Posterior cingulate gyrus (tissue), 11 donors: ENCODE measurements at regions not wholly inside any gene's neighbourhood (a gene's known extent, or its start where the extent isn't known, plus 50 kb on each side); places are given as distances from the start of the nearest gene placed in this dataset.

Experiments
- DNase-seq, 10 donors: peaks; one replicate each; pipeline versions ENCODE4 v3.0.0 to v3.0.0-alpha.2; 2020 to 2021; ENCODE audit warnings: mixed read lengths in 3 of 10
- intact Hi-C: fragments of 100-400 bp; cut with DNase I; formaldehyde crosslinking; loops from one replicate; pipeline ENCODE4 v1.15.1; 2023

DNA sequence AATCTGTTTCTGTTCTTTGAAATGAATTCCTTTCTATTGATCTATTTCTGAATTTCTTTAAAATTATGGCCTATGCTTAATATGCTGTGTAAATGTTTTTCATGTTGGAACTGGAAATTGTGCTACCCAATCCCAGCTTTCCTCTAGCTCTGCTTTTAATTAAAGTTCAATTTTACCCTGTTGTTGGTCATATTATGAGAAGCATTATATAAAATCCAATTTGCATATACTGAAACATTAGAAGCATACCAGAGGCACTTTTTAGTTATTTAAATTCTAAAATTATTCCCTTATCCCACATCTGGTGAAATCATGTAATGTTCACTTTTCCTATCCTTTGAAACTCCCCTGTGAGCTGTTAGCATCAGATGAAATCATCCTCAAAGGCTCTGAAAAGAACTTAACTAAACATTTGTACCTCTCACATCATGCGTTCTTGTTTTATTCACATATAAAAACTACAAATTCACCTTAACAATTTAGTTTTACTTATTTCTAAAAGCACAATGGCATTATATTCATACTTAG is 160.6 kb upstream of the COL21A1 start:
- intact Hi-C loops, result no loop called here
- no peak for DNase-seq

- intact Hi-C loops, result no loop called here
- no peak for DNase-seq
These were observed 159.2 kb upstream of the COL21A1 start for GRCh38 chr6:56406276-56407269.

DNA sequence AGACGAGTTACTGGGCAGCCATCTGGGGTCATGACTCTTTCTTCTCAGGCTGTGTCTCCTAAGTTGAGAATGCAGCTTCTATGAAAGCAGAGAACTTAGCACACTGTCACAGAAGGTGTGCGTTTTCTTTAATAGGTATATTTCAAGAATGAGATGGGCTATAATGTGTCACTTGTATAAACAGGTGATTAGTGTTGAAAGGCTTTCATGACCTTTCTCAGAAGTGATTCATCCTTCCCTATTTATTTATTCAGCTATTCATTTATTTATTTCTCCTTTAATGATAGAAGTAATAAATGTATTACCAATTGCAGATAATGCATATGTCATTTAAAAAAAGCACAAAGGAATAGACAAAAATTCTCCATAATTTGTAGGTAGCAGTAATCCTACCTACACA is 157.2 kb upstream of the COL21A1 start:
- intact Hi-C loops, result no loop called here
- no peak for DNase-seq

GRCh38 chr6:56403745-56404144 is 156.4 kb upstream of the COL21A1 start:
- intact Hi-C loops, result no loop called here
- no peak for DNase-seq

- intact Hi-C loops, result no loop called here
- DNase-seq, result no peak
These were observed 154.2 kb upstream of the COL21A1 start for GRCh38 chr6:56401477-56402070.

DNA sequence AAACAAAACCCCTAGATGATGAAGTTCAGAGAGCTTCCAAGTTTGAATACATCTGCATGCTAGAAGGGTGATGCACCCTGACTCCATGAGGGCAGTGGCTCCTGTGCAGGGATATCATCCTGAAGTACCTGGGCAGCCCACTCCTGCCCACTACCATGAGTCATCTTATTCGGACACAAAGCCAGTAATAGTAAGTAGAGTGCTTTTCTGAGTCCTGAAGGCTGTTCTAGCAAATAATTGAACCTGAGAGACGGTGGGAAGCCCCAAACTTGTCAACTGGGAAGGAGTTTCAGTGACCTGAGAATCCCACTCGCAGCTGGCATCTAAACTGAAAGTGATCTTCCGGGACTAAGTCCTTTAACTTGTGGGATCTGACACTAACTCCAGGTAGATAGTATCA is 152.9 kb upstream of the COL21A1 start:
- DNase-seq, result no peak
- intact Hi-C loops, result no loop called here

DNA sequence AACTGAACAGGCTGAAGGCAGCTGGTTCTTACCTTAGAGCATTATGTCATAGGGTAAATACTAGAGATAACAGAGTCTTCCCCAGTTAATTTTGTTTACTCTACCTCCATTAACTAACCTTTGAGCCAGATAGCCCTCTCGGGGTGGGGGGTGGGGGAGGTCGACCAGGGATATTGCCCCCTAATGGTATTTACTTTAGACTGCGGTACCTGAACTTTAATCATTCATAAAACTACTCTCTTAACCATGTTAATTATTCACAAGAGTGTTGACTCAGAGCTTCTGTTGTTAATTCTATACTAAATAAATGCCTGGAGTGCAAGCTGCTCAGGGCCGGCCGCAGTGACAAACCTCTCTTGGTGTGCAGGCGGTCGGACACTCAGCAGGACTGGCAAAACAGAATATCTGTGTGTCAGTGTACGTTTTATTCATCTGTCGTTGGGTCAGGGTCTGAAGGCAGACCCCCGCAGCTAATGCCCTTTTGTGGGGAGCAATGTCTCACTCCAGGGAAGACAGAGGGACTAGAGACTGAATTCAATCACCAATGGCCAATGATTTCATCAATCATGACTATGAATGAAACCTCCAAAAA is 152.4 kb upstream of the COL21A1 start:
- intact Hi-C loops, result no loop called here

GRCh38 chr6:56399250-56399671 is 151.9 kb upstream of the COL21A1 start:
- no peak for DNase-seq
- intact Hi-C loops, result no loop called here

More for the DNA sequence above, 152.4 kb upstream of the COL21A1 start:
- no peak for DNase-seq

- DNase-seq, result no peak
- intact Hi-C loops, result no loop called here
These were observed 149.1 kb upstream of the COL21A1 start for GRCh38 chr6:56396435-56396834.

GRCh38 chr6:56393615-56394612 is 146.5 kb upstream of the COL21A1 start:
- intact Hi-C loops, result no loop called here

GRCh38 chr6:56388415-56388755 is 141.0 kb upstream of the COL21A1 start:
- no peak for DNase-seq
- intact Hi-C loops, result no loop called here

More at GRCh38 chr6:56393615-56394612, 146.5 kb upstream of the COL21A1 start:
- peak in 1 of 10 donors; percentile 42 for DNase-seq

GRCh38 chr6:56387621-56388414 is 140.4 kb upstream of the COL21A1 start:
- intact Hi-C loops, result no loop called here
- no peak for DNase-seq

- intact Hi-C loops, result no loop called here
These were observed 139.3 kb upstream of the COL21A1 start for GRCh38 chr6:56386717-56387116.

GRCh38 chr6:56385981-56386593 is 138.7 kb upstream of the COL21A1 start:
- intact Hi-C loops, result no loop called here
- no peak for DNase-seq

More at GRCh38 chr6:56386717-56387116, 139.3 kb upstream of the COL21A1 start:
- DNase-seq, result no peak

- intact Hi-C loops, result no loop called here
- no peak for DNase-seq
These were observed 135.8 kb upstream of the COL21A1 start for GRCh38 chr6:56383160-56383559.

GRCh38 chr6:56382416-56382940 is 135.1 kb upstream of the COL21A1 start:
- no peak for DNase-seq
- intact Hi-C loops, result no loop called here

DNA sequence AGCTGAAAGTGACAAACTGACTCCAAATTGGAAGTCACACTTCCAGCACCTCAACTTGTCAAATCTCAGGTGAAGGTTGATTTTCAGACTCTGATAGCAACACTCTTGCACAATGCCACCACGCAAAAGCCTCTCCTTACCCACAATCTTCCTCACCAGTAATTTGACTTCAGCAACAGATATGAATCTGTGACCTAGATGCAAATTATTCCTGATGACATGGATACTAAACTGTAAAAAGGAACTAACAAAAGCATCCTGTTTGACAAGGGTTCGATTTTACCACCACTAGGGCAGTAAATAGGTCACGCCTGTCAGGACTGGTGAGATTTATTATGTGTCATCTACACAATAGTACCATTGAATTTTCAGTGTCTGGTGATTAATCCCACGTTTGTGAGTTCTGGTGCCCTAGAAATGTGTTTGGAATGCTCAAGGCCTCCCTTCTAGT is 134.4 kb upstream of the COL21A1 start:
- intact Hi-C loops, result no loop called here
- no peak for DNase-seq

- intact Hi-C loops, result no loop called here
- DNase-seq, result no peak
These were observed 133.1 kb upstream of the COL21A1 start for GRCh38 chr6:56380476-56380875.
